HG03571 (cell line): ENCODE measurements at regions not wholly inside any gene's neighbourhood (a gene's known extent, or its start where the extent isn't known, plus 50 kb on each side); places are given as distances from the start of the nearest gene placed in this dataset.

ENCODE experiments used
- ATAC-seq: cut with Tn5 transposase; IDR thresholded peaks from one replicate; pipeline ENCODE4 v1.9.1; 2021; ENCODE audit not compliant: unreplicated experiment

DNA sequence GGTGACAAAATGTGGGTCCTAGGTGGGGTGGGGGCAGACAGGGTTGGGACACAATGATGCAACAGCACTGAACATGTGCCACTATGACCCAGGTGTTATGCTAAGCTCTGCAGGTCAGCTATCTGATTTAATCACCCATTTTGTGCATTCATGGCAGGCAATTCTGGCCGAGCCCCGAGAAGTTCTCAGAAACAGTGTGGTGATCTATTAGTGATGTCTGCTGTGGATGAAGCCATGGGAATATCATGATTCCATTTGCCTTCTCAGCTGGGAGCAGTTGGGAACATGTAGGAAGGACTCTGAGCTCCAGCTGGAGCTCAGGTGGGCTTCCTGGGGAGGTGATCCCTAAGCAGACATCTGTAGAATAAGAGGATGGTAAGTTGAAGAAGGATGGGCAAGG lies 194.0 kb upstream of the POU3F1 start:
- no peak for ATAC-seq

DNA sequence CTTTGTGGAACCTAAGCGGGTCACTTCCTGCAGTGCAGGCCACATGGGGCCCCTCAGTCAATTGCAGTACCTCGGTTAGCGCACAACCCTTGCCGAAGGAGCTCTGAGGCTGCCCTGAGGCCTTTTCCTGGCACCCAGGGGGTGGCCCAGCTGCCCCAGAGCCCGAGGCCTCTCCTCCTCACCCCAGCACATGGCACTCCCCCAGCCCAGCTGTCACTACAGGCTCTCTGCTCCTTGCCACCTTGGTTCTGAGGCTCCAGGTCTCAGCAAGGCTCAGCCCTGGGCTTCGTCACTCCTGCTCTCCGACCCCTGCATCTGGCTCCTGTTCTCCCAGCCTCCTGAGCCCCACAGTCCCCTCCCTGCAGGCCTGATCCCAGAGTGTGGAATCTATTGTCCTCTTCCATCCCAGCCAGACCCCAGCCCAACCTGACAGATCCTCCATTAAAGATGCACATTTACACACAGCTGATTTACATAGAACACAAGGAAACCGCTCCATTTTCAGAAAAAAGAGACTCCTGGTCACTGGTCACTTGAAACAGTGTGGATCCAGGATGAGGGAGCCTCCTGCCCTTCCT lies 192.8 kb upstream of the POU3F1 start:
- ATAC-seq = no peak

DNA sequence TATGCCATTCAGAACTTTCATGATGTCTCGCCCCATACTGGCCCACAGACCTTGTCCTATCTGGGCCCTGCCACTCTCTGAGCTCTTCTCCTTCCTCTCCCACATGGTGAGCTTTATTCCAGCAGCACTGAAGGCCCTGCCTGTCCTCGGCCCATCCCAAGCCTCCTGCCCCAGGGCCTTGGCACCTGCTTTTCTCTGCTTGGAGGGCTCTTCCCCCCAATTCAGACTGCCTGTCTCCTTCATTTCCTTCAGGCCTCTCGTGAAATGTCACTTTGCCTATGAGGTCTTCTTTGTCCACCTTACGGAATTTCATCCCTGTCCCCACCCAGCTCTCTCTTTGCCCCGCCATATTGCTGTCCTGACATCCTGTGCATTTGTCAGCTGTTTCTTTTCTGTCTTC lies 191.7 kb upstream of the POU3F1 start:
- no peak for ATAC-seq

DNA sequence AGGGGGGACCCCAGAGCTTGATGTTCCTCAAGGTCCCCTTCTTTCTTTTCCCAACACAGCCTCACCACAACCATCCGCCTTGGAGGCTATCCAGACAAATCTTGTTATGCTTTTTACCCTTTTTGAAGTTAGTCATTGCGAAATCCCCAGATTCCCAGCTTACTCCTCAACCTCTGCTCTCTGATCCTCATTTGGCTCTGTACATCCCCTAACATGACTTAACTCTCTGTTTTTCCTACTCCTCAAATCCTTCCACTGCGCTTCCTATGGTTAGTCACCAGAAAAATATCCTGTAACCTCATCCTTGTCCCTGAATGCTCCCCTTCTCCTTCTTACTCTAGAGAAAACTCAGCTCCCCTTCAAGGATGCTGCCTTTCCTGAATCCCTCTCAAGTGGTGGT lies 189.1 kb upstream of the POU3F1 start:
- ATAC-seq = no peak

DNA sequence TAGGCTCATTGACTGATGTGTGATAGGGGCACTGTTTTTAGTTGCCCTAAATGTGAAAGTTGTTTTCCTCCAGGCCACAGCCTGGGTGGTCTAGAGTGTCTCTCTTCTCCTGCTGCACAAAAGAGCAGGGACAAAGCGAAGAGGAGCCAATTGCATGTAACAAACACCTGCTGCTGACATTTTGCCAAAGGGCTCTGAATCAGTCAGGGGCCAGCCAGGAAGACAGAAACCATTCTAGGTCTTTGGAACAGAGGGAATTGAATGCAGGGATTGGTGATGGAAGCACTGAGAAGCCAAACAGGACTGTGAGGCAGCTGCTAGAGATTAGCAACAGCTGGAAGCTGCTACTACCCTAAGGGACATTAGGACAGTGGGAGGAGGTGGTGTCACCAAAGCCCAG lies 185.3 kb upstream of the POU3F1 start:
- no peak for ATAC-seq

DNA sequence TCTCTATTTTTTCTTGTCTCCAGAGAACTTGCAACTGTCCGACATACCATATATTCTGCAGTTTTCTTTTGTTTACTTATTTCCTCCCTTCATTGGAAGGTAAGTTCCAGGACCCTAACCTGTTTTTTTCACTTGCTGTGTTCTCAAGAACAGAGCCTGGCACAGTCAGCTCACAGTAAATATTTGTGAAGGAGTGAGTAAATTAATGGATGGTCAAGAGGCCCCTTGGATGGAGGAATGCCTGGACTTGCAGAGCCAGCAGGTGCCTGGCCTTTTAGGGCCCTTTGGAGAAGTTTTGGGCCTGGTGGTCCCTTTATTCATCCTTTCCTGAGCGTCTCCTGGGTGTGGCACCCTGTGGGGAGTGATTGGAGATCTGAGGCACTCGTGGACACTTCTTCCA lies 182.1 kb upstream of the POU3F1 start:
- ATAC-seq = no peak

DNA sequence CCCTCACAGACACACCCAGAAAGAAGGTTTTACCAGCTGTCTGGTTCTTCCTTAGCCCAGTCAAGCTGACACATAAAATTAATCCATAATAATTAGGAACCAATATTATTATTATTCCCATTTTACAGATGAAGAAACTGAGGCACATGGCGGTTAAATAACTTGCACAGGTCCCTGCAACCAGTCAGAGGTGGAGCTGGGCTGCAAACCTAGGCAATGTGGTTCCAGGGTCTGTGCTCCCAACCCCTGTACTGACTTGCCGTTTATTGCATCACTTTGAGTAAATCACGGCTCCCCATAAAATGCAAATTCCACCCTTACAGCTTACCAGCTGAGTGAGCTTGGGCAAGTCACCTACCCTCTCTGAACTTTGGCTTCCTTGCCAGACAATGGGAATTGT lies 179.2 kb upstream of the POU3F1 start:
- no peak for ATAC-seq

DNA sequence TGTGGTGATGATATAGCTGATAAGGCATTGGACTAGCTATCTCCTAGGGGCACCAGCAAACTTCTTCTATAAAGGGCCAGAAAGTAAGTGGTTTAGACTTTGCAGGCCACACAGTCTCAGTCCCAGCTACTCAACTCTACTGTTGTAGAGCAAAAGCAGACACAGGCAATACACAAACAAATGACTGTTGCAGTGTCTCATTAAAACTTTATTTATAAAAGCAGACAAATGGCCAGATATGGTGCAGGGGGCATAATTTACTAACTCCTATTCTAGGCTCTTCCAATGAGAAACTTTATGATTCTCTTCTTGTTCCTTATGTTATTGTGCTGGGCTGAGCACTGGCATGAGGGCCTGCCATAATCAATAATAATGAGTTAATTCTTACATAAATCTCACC lies 176.8 kb upstream of the POU3F1 start:
- no peak for ATAC-seq

DNA sequence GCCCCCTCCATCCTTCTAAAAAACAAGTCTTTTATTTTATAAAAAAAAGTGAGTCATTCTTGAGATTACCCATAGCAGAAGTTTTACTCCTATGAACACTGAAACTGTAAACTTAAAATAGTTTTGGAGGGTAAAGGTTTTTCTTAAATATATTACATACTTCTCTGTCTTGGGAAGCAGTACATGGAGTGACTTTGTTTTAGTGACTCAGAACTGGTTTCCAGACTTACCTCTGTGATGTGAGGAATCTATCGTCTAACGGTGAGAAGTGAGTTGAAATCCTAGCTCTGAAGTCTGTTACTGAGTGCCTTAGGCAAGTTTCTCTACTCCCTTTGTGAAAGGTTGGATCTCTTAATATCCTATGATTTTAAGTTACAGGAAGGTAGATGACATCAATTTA lies 176.3 kb upstream of the POU3F1 start:
- no peak for ATAC-seq

DNA sequence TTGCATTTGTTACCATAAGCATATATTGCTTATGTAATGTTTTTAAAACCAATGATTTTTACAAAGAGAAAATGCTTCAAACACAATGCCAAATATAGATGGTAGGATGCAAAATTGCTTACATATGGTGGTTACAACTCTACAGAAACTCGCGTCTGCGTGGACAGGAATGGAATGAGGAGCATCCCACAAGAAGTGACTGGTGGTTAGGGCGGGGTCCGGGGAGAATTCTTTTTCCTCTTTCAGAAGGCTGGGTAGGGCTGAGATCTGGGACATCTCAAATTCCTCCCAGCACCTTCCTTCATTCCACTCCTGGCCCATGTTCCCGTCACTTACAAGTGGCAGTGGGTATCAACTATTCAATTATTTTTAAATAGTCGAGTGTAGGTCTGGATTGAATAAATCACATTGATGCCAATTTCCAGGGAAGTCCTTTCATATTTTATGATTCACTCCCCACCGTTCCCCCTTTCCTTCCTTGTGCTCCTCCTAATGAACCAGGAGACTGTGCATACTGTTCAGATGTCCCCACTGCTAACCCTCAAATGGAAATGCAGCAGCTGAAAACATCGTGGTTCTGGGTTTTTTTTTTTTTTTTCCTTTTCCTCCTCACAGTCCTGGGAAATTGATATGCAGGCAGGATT lies 174.5 kb upstream of the POU3F1 start:
- no peak for ATAC-seq

DNA sequence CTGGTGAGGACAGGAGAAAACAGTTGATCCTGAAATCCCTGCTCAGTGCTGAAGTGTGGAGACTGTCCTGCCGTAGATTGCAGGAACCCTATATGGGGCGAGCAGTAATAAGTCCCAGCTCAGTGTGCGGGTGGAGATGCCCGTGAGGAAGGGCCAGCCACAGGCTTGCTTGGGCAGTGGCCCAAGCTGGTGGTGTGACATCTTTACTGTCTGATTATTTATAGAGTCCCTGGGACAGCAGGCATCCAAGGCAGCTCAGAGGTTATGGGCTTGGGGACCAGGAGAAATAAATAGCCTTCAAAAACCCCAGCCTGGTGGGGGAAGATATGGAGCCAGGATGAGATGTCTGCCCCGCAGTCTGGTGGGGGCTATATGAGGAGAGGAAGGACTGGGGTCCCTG lies 170.7 kb upstream of the POU3F1 start:
- no peak for ATAC-seq

DNA sequence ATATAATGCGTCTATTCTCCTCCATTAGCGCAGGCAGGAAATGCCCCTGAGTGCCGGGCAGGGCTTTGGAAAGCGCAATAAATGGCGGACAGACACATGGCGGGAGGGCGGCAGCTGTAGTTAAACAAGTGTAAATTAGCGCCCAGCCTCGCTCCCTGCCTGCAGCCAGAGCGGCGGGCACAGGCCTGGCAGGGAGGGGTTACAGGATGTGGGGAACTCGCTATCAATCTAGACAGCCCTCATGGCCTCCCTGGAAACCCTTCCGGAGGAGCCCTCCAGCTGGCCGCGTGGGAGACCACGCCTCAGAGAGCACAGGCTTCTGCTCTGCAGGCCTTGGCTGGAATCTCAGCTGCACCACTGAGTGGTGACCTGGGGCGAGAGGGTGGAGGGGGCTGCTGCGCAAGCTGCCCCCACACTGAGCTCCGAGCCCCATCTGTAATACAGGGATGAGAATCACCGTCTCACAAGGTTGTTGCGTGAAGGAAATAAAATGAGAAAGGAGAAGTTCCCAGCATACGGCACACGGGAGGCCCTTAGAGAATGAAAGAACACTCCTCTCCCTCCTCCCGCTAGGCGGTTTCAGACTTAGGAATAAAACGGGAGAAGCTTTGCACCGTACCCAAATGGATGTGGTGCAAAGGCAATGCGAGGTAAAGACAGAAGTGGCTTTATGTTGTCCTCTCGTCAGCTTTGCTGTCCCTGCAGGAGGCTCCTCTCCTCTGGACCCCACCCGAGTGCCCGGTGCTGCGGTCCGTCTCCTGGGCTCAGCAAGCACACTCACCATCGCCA lies 167.2 kb upstream of the POU3F1 start:
- no peak for ATAC-seq

DNA sequence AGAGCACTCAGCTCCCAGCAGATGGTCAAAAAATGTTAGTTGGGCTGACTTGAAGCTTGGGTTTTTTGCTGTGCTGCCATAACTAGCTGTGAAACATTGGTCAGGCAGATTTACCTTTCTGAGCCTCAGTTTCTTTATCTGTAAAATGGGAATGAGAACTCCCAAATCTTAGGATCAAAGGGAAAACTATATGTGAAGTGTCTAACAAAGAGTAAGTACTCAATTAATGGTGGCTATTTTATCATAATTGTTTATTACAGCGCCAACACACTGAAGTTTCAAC lies 164.2 kb upstream of the POU3F1 start:
- ATAC-seq = no peak

DNA sequence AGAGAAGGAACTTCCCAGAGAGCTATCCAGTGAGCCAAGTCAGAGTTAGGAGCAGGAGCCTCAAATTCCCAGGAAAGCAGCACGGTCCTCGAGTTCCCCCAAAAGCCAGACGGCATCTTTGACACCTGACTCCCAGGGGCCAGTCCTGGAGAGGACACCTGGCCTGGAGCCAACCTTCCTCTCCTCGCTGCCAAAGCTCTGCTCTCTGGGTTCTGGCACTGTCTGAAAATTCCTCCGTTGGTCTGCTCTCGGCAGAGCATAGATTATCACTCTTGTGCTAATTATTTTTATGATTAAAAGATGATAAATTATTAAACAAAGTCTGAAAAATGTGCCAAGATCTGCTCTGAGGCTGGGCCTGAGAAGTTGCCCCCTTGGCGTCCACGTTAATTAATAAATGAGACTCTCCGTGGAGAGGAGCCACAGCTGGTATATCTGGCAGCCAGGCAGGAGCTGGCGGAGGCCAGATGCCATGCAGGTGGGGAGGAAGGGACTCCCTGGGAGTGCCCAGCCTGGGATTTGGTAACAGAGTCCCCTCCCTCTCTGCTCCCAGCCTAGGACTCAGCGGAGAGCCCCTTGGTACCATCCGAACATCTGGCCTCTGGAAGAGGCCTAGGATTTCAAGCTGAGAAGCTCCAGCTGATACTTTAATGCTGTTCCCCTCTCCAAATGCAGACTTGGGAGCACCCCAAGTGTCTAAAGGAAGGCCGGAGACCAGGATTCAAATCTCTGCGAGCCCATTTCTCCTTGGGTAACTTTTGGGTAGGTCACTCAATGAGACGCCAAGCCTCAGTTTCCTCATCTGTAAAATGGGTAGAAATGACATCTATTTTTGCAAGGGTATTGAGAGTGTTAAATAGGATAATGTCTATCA lies 163.7 kb upstream of the POU3F1 start:
- no peak for ATAC-seq

DNA sequence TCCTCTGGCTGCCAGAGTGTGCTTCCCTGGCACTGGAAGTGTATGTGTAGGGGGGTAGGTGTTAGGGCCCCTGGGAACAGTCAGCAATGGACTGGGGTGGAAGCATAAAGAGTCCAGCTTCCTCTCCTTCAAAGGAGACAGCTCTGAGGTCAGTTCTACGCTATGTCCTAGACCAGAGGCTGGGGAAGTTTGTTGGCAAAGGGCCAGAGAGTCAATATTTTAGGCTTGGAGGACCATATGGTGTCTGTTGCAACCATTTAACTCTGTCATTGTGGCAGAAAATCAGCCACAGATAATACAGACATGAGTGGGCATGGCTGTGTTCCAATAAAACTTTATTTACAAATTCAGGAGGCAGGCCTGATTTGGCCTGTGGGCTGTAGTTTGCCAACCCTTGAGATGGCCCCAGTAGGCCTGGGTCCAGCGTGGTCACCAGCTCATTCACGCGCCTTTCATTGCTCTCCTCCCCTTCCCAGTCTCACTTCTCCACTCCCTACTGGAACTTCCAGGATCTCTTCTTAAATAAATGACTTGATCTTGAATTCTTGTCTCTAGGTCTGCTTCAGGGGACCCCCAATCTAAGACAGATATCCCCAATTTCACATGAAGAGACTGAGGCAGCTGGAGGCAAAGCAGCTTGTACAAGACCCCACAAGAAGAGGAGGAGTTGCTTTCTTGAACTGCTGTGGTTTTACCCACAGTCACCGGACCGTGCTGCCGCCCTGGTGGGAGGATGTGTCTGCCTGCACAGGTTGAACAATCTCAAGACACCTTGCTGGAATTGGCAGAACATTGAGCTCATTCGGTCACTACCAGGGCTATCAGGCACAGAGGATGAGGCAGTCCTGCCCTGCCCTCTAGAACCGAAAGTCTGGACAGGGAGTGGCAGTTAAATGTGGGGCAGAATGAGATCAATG lies 162.4 kb upstream of the POU3F1 start:
- ATAC-seq = no peak

DNA sequence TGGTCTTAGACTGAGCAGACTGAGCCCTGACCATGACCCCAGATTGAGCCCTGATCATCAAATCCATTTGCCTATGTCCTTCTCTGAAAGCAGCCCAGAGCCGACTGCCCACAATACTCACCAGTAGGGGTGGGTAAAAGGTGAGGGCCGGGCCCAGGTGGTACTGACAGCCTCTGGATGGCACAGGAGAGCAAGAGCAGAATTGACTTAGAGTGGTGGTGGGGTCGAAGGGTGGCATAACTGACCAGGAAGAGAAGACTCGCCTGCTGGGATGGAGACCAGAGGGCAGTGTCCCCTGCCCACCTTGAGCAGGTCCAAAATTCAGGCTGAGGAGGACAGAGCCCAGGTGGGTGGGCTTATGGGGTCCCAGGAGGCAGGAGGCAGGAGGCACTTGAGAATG lies 161.3 kb upstream of the POU3F1 start:
- ATAC-seq = no peak

DNA sequence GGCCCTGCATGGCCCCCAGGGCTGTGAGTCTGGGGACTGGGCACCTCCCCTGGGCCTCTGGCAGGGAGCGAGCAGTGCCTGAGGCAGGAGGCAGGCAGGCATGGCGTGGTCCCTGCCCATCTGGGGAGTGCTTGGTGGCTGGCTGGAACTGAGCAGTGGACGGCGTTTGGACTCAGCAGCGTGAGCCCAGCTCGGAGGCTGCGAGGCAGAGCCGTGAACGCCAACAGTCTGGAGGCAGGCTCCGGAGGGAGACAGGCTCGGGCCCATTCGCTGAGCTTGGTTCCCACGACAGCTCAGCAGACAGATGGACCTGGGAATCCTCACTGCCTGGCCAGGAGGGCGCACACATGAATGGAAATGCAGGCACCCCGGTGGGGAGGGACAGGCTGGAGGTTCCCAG lies 160.7 kb upstream of the POU3F1 start:
- no peak for ATAC-seq

DNA sequence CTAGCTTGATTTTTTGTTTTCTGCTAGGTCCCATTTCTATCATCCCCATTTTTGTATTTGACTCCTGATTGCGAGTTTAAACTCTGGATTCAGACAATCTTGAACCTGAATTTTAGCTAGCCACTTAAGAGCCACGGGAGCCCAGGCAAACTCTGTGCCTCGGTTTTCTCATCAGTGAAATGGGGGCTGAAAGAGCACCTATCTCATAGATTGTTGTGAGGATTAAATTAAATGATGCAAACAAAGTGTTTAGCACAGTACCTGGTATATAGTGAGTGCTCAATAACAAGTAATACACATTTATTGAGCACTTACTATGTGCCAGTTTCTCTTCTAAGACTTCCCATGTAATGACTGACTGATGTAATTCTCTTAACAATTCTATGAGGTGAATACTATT lies 158.1 kb upstream of the POU3F1 start:
- no peak for ATAC-seq

DNA sequence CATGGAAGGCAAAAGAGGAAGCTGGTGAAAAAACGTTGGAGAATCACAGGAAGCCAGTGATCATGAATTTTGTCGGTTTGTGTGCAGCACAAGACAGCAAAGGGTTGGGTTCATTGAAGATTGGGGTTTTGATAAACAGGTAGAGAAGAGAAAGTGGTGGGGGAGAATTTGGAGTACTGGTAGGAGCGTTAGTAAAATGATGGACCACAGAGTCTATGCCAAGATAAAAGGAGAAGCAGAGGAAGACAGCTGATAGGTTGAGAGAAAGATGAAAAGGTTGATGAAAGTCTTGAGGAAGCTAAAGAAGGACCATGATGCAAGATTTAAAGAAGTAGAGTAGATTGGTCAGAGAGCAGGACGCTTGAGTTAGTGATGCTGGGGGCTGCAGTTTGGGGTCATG lies 156.8 kb upstream of the POU3F1 start:
- no peak for ATAC-seq

DNA sequence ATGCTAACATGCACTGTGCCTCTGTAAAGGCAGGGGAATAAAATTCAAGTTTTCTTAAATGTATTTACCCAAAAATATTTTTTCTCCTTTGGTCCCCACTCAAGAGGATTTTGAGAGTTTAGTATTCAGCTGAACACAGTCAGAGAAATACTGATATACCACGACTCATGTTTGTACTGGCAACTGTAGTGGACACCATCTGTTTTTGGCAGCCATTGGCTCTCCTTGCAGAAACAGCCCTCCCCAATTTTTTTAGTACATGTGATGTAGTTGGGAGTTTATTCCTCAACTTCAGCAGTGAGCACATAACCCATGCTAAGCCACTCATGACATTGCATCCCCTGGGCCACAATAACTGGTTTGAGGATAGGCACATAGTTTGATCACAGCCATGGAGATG lies 154.8 kb upstream of the POU3F1 start:
- ATAC-seq = no peak

DNA sequence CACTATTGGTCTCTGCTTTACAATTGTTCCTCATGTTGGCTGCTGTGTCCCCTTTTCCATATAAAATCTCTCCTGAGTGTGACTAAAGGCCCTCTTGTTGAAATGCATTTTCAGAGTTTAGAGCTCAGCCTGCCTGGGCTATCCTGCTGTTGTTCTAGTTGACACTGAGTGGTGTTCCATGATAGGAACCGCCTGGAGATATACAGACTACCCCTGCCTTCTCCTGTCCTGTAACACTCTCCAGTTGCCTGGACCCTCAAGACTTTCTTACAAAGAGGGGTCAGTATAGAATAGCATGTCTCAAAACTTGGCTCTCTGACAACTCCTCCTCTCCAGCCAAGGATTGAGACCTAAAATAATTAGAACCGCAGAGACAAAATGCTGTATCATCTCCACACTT lies 152.0 kb upstream of the POU3F1 start:
- ATAC-seq = no peak
